HK-2 (cell line): ENCODE measurements at regions not wholly inside any gene's neighbourhood (a gene's known extent, or its start where the extent isn't known, plus 50 kb on each side); places are given as distances from the start of the nearest gene placed in this dataset.

Experiments
- DNase-seq: peaks from one replicate; pipeline ENCODE4 v3.0.0-alpha.2; 2018; ENCODE audit not compliant: unreplicated experiment

- no peak for DNase-seq
These were observed 60.6 kb downstream of the ARL6IP4 start for GRCh38 chr12:123041042-123041531.

- no peak for DNase-seq
These were observed 59.6 kb downstream of the ARL6IP4 start for GRCh38 chr12:123040106-123040505.

- DNase-seq: no peak
These were observed 58.5 kb downstream of the ARL6IP4 start for GRCh38 chr12:123038966-123039365.

GRCh38 chr12:123038486-123038885 is 58.0 kb downstream of the ARL6IP4 start:
- DNase-seq: no peak

- DNase-seq: no peak
These were observed 57.3 kb downstream of the ARL6IP4 start for GRCh38 chr12:123037791-123038190.

GRCh38 chr12:123036466-123037285 is 56.2 kb downstream of the ARL6IP4 start:
- DNase-seq: no peak

- no peak for DNase-seq
These were observed 55.4 kb downstream of the ARL6IP4 start for GRCh38 chr12:123035841-123036240.

- DNase-seq: no peak
These were observed 54.4 kb downstream of the ARL6IP4 start for GRCh38 chr12:123034865-123035264.

- no peak for DNase-seq
These were observed 53.6 kb downstream of the ARL6IP4 start for GRCh38 chr12:123034022-123034541.

- no peak for DNase-seq
These were observed 53.0 kb downstream of the ARL6IP4 start for GRCh38 chr12:123033392-123034021.

GRCh38 chr12:123032736-123033391 is 52.4 kb downstream of the ARL6IP4 start:
- no peak for DNase-seq
